MG63 (cell line): ENCODE measurements at regions not wholly inside any gene's neighbourhood (a gene's known extent, or its start where the extent isn't known, plus 50 kb on each side); places are given as distances from the start of the nearest gene placed in this dataset.
A peak's percentile ranks its signal among the peaks of the same experiment; 100 is the strongest.
"Not testable (repeated sequence)": the region's sequence is repeated elsewhere in the genome, so short reads cannot be mapped to it uniquely, and the experiment has no call there.

Experiments used
- DNase-seq: peaks from one replicate; pipeline ENCODE4 v3.0.0-alpha.2; 2020
- H3K27me3 ChIP-seq: fragments of 250-450 bp; sonication (Bioruptor Pico); 2 replicates; pipeline ENCODE4 v1.5.1; 2020; ENCODE audit warnings: mild to moderate bottlenecking, moderate library complexity
- H3K36me3 ChIP-seq: fragments of 250-450 bp; sonication (Bioruptor Pico); 2 replicates; pipeline ENCODE4 v1.5.1; 2020; ENCODE audit warnings: mild to moderate bottlenecking, moderate library complexity
- H3K4me3 ChIP-seq: fragments of 250-450 bp; sonication (Bioruptor Pico); 2 replicates; pipeline ENCODE4 v1.5.1; 2020; ENCODE audit warnings: mild to moderate bottlenecking, moderate library complexity
- H3K9me3 ChIP-seq: fragments of 250-450 bp; sonication (Bioruptor Pico); 2 replicates; pipeline ENCODE4 v1.5.1; 2020; ENCODE audit warnings: mild to moderate bottlenecking, moderate library complexity

DNA sequence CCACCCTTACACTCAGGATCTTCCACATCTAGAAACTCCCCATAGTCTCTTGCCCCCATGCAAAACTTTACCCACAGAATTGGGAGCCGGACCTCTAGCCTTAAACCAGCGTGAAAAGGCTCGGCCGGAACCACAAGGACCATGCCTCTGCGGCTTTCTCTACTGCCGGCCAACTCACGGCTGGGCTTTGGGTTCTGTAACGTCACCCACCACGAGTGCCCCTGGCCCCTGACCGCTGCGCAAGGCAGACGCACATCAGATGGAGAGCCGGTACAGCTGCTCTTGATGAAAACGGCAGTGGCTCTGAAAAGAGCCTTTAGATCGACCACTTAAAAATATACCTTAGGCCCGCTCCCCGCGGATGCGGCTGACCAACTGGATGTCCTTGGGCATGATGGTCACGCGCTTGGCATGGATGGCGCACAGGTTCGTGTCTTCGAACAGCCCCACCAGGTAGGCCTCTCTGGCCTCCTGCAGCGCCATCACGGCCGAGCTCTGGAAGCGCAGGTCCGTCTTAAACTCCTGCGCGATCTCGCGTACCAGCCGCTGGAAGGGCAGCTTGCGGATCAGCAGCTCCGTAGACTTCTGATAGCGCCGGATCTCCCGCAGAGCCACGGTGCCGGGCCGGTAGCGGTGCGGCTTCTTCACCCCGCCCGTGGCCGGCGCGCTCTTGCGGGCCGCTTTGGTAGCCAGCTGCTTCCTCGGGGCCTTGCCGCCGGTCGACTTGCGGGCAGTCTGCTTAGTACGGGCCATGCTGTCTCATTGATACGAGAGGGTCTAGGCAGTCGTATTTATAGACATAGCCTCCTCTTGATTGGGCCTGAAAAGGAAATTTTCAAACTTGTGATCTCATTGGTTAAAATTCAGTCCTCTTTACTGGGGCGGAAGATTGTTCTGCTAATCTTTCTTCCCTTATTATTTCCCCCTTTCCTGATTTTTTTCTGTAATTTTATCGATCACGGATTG is 66.3 kb downstream of the FAM72C start:
- peak; percentile 4 for DNase-seq
- not testable (repeated sequence) for H3K4me3 ChIP-seq, H3K27me3 ChIP-seq, H3K36me3 ChIP-seq, H3K9me3 ChIP-seq

GRCh38 chr1:143904622-143904979 is 67.2 kb downstream of the FAM72C start:
- not testable (repeated sequence) for H3K27me3 ChIP-seq, H3K36me3 ChIP-seq, DNase-seq, H3K4me3 ChIP-seq, H3K9me3 ChIP-seq

DNA sequence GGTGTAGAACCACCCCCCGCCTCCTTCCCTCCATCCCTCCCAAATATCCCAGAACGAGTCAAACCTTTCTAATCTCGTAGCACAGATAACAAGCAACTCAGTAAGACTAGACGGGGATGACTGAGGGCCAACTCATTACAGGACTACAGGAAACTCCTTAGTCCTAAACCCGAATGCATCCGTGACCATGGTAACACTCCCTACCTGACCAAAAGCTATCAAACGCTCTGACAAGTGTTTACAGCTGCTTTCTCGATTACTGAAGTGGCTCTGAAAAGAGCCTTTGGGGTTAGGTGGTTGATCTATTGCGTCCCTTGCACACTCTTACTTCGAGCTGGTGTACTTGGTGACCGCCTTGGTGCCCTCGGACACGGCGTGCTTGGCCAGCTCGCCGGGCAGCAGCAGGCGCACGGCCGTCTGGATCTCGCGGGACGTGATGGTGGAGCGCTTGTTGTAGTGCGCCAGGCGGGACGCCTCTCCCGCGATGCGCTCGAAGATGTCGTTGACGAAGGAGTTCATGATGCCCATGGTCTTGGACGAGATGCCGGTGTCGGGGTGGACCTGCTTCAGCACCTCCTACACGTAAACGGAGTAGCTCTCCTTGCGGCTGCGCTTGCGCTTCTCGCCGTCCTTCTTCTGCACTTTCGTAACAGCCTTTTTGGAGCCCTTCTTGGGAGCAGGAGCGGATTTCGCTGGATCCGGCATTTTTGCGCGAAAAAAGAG is 67.7 kb downstream of the FAM72C start:
- DNase-seq, H3K9me3 ChIP-seq, H3K4me3 ChIP-seq, H3K27me3 ChIP-seq, H3K36me3 ChIP-seq: not testable (repeated sequence)

DNA sequence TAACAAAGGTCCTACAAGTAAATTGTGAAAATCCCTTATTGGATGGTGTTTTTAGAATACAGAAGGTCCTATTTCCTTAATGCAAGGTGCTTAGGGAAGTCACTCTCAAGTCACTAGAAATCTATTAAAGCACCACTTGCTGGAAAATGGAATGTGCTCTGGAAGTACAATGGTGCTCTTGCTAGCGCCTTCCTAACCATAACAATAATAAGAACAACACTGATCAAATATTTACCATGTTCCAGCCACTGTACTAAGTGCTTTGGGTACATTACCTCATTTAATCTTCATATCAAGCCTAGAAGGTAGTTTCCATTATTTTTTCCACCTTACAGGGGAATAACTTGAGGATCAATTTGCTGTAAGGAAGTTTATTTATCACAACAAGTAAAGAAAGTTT is 75.4 kb downstream of the FAM72C start:
- not testable (repeated sequence) for H3K36me3 ChIP-seq, DNase-seq, H3K27me3 ChIP-seq, H3K9me3 ChIP-seq, H3K4me3 ChIP-seq

DNA sequence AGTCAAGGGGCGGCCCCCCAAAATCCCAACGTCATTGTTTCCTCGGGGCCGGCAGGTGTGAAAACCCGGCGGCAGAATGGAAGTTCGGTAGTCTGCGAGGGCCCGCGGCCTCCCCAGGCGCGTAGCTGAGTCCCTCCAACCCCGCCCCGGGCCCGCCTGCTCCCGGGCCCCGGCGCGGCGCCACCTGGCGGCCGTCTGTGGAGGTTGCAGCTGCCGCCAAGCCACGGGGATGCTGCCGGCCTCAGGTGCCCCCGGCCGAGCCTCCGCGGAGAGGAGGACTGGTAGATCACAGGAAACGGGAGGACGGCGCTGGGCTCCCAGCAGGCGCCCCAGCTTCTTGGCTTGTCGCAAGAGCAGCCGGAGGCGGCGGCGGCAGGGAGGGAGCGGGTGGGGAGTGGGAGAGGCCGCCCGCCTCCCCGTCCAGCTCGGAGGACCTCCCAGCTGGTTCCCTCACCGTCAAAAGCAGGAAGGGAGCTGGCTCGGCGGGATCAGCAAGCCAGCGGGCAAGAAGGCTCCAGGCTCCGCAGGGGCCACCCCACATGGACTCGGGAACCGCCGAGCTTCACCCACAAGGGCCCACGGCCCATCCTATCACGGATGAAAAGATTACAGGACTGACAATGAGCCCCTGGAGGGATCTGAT is 86.7 kb downstream of the FAM72C start:
- H3K9me3 ChIP-seq, H3K36me3 ChIP-seq, H3K27me3 ChIP-seq: not testable (repeated sequence)
- H3K4me3 ChIP-seq: peak overlapping the region; percentile 29
- peak; percentile 68 for DNase-seq

DNA sequence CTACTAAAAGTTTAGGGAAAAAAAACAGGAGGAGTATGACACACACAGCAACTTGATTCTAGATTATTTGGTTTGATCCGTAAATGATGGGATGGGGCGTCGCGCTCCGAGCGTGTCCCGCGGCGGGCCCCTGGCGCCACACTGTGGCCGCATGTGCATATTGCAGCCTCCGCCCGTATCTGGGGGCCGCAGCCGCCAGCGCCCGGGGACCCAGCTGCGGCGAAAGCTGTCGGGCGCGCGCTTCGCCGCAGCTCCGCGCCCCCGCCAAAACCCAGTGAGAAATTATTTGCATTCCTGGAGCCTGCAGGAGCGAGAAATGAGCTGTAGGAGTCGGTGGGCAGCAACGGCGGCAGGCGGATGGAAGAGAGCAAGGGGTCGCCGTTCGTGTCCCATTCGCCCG is 87.3 kb downstream of the FAM72C start:
- H3K4me3 ChIP-seq: peak overlapping the region; percentile 29
- H3K9me3 ChIP-seq, H3K27me3 ChIP-seq, H3K36me3 ChIP-seq: not testable (repeated sequence)
- DNase-seq: peak; percentile 43

DNA sequence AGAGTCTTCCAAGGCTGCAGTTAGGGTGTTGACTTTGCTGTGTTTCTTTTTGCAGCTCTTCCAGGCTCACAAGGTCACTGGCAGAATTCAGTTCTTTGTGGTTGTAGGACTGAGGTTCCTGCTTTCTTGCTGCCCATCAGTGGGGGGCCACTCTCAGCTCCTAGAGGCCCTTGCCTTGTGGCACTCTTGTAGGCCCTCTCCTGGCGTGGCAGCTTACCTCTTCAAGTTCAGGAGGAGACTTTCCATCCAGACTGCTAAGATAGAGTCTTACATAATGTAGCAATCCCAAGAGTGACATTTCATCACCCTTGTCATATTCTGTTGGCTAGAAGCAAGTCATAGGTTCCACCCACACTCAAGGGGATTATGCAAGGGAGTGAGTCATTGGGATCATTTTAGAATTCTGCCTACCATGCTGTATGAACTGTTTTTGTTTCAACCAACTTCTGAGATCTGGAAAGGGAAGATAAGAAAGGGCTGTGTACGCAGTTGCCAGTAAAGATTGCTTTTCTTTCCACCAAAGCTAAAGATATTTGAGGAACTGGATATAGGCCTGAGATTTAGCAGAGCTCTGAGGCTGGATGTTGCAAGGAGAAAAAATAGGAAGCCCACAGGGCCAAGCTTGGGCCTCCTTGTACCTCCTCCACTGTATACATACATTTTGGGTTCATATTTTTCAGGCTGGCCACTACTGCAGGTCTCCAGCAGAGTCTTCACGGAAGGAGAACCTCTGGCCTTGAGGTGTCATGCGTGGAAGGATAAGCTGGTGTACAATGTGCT is 91.8 kb downstream of the FAM72C start:
- not testable (repeated sequence) for H3K27me3 ChIP-seq, H3K36me3 ChIP-seq, H3K4me3 ChIP-seq, H3K9me3 ChIP-seq, DNase-seq

DNA sequence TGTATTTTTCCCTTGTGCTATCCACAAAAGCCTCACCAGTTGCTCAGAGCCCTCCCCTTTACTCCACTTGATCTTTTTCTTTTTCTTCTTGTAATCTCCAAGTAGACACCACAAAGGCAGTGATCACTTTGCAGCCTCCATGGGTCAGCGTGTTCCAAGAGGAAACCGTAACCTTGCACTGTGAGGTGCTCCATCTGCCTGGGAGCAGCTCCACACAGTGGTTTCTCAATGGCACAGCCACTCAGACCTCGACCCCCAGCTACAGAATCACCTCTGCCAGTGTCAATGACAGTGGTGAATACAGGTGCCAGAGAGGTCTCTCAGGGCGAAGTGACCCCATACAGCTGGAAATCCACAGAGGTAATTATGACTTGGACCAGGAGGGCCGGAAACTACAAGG is 95.8 kb downstream of the FAM72C start:
- not testable (repeated sequence) for H3K27me3 ChIP-seq, H3K4me3 ChIP-seq, H3K36me3 ChIP-seq, H3K9me3 ChIP-seq, DNase-seq

DNA sequence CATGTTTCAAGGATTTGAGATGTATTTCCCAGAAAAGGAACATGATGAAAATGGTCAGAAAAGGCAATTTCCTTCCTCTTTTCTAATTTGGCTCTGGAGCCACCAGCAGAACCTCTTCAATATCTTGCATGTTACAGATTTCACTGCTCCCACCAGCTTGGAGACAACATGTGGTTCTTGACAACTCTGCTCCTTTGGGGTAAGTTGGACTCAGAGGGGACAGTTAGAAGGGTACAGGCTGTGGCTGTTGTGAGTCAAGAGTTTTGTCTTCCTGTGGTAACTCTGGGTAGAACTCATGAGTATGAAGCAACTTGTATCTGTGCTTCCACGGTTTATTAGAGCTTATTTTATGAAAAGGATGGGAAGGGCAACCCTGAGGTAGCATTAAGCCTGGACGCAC is 97.2 kb downstream of the FAM72C start:
- not testable (repeated sequence) for H3K9me3 ChIP-seq, H3K4me3 ChIP-seq, DNase-seq, H3K36me3 ChIP-seq, H3K27me3 ChIP-seq

DNA sequence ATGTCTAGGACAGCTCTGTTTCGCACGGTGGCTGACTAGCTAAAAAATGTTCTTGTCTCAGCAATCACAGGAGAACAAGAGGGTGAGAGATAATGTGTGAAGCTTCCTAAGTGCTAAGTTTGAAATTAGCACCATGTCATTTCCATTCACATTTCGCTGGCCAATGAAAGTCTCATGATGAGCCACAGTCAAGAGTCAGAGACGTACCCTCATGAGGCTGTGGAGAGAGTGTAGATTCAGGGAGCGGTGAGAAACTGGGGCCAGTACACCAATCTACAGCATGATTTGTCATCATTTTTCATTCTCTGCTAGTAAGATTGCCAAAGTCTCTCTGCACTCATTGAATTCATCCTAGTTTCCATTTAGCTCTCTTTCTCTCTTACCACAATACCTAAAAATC is 98.1 kb downstream of the FAM72C start:
- DNase-seq, H3K4me3 ChIP-seq, H3K36me3 ChIP-seq, H3K9me3 ChIP-seq, H3K27me3 ChIP-seq: not testable (repeated sequence)

DNA sequence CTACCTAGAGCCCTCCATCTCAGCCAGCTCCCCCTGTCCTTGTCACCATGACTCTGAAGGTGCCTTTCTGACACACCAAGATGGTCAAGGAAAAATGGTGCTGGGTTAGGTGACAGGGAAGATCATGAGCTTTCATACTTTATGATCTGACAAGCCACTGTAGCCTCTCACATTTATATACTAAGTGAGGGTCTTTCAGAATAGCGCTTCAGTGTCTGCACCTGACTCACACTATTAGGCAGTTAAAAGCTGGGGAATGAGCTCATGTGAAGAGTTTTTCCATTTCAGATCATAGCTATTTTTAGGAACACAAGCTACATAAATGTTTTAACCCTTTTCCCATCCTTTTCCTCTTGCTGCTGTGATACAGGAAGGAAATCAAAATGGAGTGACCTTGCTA is 101.4 kb downstream of the FAM72C start:
- not testable (repeated sequence) for H3K36me3 ChIP-seq, H3K27me3 ChIP-seq, DNase-seq, H3K4me3 ChIP-seq, H3K9me3 ChIP-seq

- not testable (repeated sequence) for DNase-seq, H3K4me3 ChIP-seq, H3K27me3 ChIP-seq, H3K36me3 ChIP-seq, H3K9me3 ChIP-seq
These were observed 104.1 kb downstream of the FAM72C start for GRCh38 chr1:143867590-143868220.

GRCh38 chr1:143863901-143864520 is 107.8 kb downstream of the FAM72C start:
- not testable (repeated sequence) for H3K4me3 ChIP-seq, DNase-seq, H3K9me3 ChIP-seq, H3K27me3 ChIP-seq, H3K36me3 ChIP-seq

- H3K36me3 ChIP-seq, H3K27me3 ChIP-seq, DNase-seq, H3K4me3 ChIP-seq, H3K9me3 ChIP-seq: not testable (repeated sequence)
These were observed 109.1 kb downstream of the FAM72C start for GRCh38 chr1:143862722-143863121.

GRCh38 chr1:143861306-143861705 is 110.5 kb downstream of the FAM72C start:
- not testable (repeated sequence) for H3K9me3 ChIP-seq, DNase-seq

DNA sequence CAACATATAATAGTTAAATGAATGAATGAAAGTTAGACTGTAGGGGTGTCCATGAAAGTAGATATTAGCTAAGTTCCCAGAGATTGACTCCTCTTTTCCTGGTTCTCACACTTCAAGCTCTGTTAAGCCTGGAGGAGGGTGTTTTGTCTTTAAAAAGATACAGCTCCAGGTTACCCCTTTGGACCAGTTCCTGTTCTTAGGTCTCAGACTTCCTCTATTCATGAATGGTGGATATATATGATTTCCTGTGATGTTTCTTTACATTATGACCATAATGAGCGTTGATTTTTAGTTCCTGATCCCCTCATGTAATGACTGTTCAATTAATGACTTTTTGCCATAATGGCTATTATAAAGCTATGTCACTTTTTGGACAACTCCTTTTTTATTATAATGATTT is 115.9 kb downstream of the FAM72C start:
- not testable (repeated sequence) for H3K27me3 ChIP-seq, H3K36me3 ChIP-seq, H3K9me3 ChIP-seq, DNase-seq, H3K4me3 ChIP-seq

More at GRCh38 chr1:143861306-143861705, 110.5 kb downstream of the FAM72C start:
- not testable (repeated sequence) for H3K27me3 ChIP-seq, H3K4me3 ChIP-seq, H3K36me3 ChIP-seq
